Heart left ventricle (tissue), 16 donors: ENCODE measurements at regions not wholly inside any gene's neighbourhood (a gene's known extent, or its start where the extent isn't known, plus 50 kb on each side); places are given as distances from the start of the nearest gene placed in this dataset.

ENCODE experiments used
- ATAC-seq, 4 donors: fragments of 200-7000 bp; cut with Tn5 transposase; one replicate each; pipeline ENCODE4 v1.9.1; 2020 to 2022; ENCODE audit warnings: moderate library complexity in 4 of 4, mild to moderate bottlenecking in 3 of 4, moderate number of reproducible peaks in 1 of 4
- DNase-seq, 5 donors: peaks; one replicate each; pipeline ENCODE4 v3.0.0-alpha.2; 2020
- H3K27ac ChIP-seq, 12 donors: fragments of 200-600 bp; sonication (generic) in 4 of 12; one replicate each; pipeline versions ENCODE4 v1.5.0 to v1.8.0; 2016 to 2022; ENCODE audit warnings: mild to moderate bottlenecking in 2 of 12
- H3K27me3 ChIP-seq, 9 donors: fragments of 200-600 bp; sonication (generic) in 2 of 9; one replicate each; pipeline versions ENCODE4 v1.5.1 to v1.8.0; 2016 to 2022; ENCODE audit warnings: mild to moderate bottlenecking in 3 of 9
- H3K36me3 ChIP-seq, 9 donors: fragments of 200-600 bp; sonication (generic) in 2 of 9; one replicate each; pipeline versions ENCODE4 v1.5.0 to v1.8.0; 2018 to 2022; ENCODE audit warnings: mild to moderate bottlenecking in 2 of 9
- H3K4me1 ChIP-seq, 12 donors: fragments of 200-600 bp; sonication (generic) in 4 of 12; one replicate each; pipeline versions ENCODE4 v1.5.0 to v1.8.0; 2016 to 2022; ENCODE audit warnings: mild to moderate bottlenecking in 3 of 12
- H3K4me3 ChIP-seq, 12 donors: fragments of 200-600 bp; sonication (generic) in 4 of 12; one replicate each; pipeline versions ENCODE4 v1.5.0 to v1.8.0; 2017 to 2022; ENCODE audit warnings: mild to moderate bottlenecking in 9 of 12, moderate library complexity in 4 of 12
- H3K9me3 ChIP-seq, 12 donors: fragments of 200-600 bp; sonication (generic) in 4 of 12; one replicate each; pipeline versions ENCODE4 v1.5.0 to v1.8.0; 2016 to 2022; ENCODE audit warnings: mild to moderate bottlenecking in 1 of 12
- CTCF ChIP-seq, 12 donors: fragments of 200-600 bp; sonication (generic) in 4 of 12; IDR thresholded peaks; one replicate each; pipeline versions ENCODE4 v1.5.0 to v1.8.0; 2018 to 2022; ENCODE audit warnings: antibody characterized with exemption in 12 of 12, mild to moderate bottlenecking in 5 of 12
- POLR2A ChIP-seq, 2 donors: fragments of 450-650 bp; IDR thresholded peaks; one replicate each; pipeline ENCODE4 v1.6.1; 2017; ENCODE audit warnings: antibody characterized with exemption in 2 of 2, mild to moderate bottlenecking in 2 of 2, moderate library complexity in 2 of 2
- WGBS, 4 donors: extraction: QIAGEN DNeasy Blood & Tissue Kit in 2 of 4; methylation state at CpG; one replicate each; pipeline versions ENCODE4 v1.1.5 to v1.1.7; 2013 to 2018; 5-methylcytosine and 5-hydroxymethylcytosine counted together
- intact Hi-C, 10 donors: fragments of 100-400 bp; cut with DNase I; formaldehyde crosslinking; loops; one replicate each; pipeline versions ENCODE4 v1.11.1 to v1.14.2; 2022
- donor health status: ischemic (EF 13 %, LVEDD 7.1; RV severe dilation, severe dysfunction).
- donor health status: healthy with polysubstance abuse.
- donor health status: DM: no; HTN: yes; CAD: no.
- donor health status: DM: no; HTN: no; CAD: no.
- donor health status: ischemic (EF 25% LVEDD 6.9; RV normal size, moderate dysfunction).
- donor health status: ischemic (EF 25% LVEDD 5.7; RV mildly dilated, moderate dysfunction).
- donor health status: healthy.
- donor health status: DM: yes; HTN: yes; CAD: no.
- donor health status: ischemic (EF 35%, LVEDD 5.7; RV mildly dilated, moderate dysfunction).
- donor health status: nonischemic (EF 11% LVEDD 7.7; RV severe dilation, severe dysfunction).
- donor health status: DM: yes; HTN: yes; CAD: no.
- donor health status: PGD.
- donor health status: ischemic (EF 29% LVEDD 5.4; RV normal size, mild dysfunction).
- donor health status: nonischemic (EF 23%, LVEDD 6.1; RV moderate dilation, normal function).

DNA sequence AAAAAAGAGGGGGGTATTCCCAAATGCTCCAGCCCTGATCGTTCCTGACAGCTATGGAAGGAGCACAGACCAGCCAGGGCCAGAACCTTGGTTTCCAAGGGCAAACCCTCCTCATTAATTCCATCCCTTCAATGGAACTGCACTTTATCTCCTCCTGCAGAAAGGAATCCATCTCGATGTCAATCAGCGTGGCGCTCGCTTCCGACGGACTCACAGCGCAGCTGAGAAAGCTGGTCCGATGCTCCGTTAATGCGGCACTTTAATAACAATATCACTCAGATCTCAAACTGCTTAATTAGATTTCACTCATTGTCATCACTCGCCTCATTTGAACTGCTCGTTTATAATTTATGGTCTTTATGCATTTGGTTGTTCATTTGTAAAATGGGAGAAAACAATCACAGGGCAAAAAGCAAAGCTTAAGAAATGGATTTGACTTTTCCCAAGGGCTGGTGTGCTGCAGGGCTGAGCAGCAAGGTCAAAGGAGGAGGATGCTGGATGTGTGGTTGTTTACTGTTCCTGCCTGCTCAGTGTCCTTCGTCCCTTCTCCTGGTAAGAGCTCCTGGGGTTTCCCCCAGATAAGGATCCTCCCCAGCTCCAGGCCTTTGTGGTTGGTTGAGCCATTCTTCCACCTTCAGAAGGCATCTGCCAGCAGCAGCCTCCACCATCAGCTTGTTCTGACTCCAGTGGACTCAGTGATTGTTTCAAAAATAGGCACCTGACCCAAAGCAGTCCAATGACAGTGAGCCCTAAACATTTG is 152.7 kb downstream of the ANKRD60 start:
- DNase-seq (no peak), ATAC-seq (no peak)
- Histone ChIP-seq H3K4me3 (no peak overlapping the region), H3K36me3 (no peaks in the 10 kb centered on the region), H3K4me1 (peaks cover 0 to 28% (median 12%) of the 10 kb centered on the region in 12 donors), H3K27ac (no peak overlapping the region), H3K9me3 (peaks cover 0 to 7% (median 0%) of the 10 kb centered on the region in 12 donors), H3K27me3 (peaks cover 0 to 14% (median 0%) of the 10 kb centered on the region in 9 donors)
- no peak for TF ChIP-seq CTCF (IDR thresholded peaks at IDR 0.05)
- TF ChIP-seq POLR2A (IDR thresholded peaks at IDR 0.05) = no peak
- 77 to 81% (median 79%) methylated on average over 14 of the region's 14 CpGs for WGBS, 4 donors
- intact Hi-C loops = loop anchor here in 2 of 10 donors (5.0 to 10.0 kb wide), 2 partner anchors 78 to 81 kb away; no protein-coding TSS in a partner anchor

GRCh38 chr20:58073945-58074856 is 154.3 kb downstream of the ANKRD60 start:
- H3K4me3 ChIP-seq = no peak overlapping the region
- H3K27me3 ChIP-seq = peaks cover 0 to 14% (median 0%) of the 10 kb centered on the region in 9 donors
- ATAC-seq = peak in 2 of 4 donors; percentile 28 to 36
- H3K4me1 ChIP-seq = peaks cover 0 to 22% (median 12%) of the 10 kb centered on the region in 12 donors
- no peak for DNase-seq
- peaks cover 0 to 7% (median 0%) of the 10 kb centered on the region in 12 donors for H3K9me3 ChIP-seq
- H3K36me3 ChIP-seq = no peaks in the 10 kb centered on the region
- WGBS, 4 donors = 53 to 64% (median 59%) methylated on average over 10 of the region's 10 CpGs
- intact Hi-C loops = loop anchor here in 1 of 10 donors (10.0 kb wide), 1 partner anchor 79 kb away; no protein-coding TSS in a partner anchor
- H3K27ac ChIP-seq = peak overlapping the region in 1 of 12 donors; percentile 37
- no peak for TF ChIP-seq POLR2A (IDR thresholded peaks at IDR 0.05)
- TF ChIP-seq CTCF (IDR thresholded peaks at IDR 0.05) = no peak

GRCh38 chr20:58072695-58073671 is 155.5 kb downstream of the ANKRD60 start:
- H3K4me3 ChIP-seq = no peak overlapping the region
- peaks cover 0 to 7% (median 0%) of the 10 kb centered on the region in 12 donors for H3K9me3 ChIP-seq
- H3K4me1 ChIP-seq = peaks cover 0 to 19% (median 11%) of the 10 kb centered on the region in 12 donors
- no peak for DNase-seq
- peaks cover 0 to 14% (median 0%) of the 10 kb centered on the region in 9 donors for H3K27me3 ChIP-seq
- no peak overlapping the region for H3K27ac ChIP-seq
- TF ChIP-seq POLR2A (IDR thresholded peaks at IDR 0.05) (no peak), CTCF (IDR thresholded peaks at IDR 0.05) (no peak)
- intact Hi-C loops = loop anchor here in 1 of 10 donors (10.0 kb wide), 1 partner anchor 78 kb away; no protein-coding TSS in a partner anchor
- 81 to 96% (median 84%) methylated on average over 8 to 15 of the region's 15 CpGs for whole genome bisulfite sequencing, 4 donors
- ATAC-seq = no peak
- no peaks in the 10 kb centered on the region for H3K36me3 ChIP-seq
